ENCODE measurements at regions not wholly inside any gene's neighbourhood (a gene's known extent, or its start where the extent isn't known, plus 50 kb on each side); places are given as distances from the start of the nearest gene placed in this dataset.

- H3F3A ChIP-seq (replicated peaks; ENCODE audit: low read depth): no peaks in the 10 kb centered on the region
- peaks cover 7% of the 10 kb centered on the region; the same call in 1 of the 2 replicates for H3K9me2 ChIP-seq (ENCODE audit: insufficient read depth)
- Mint-ChIP-seq H3K27me3 (ENCODE audit: insufficient read depth, low read depth, poor library complexity) (no peaks in the 10 kb centered on the region), H3K4me1 (peaks cover 19% of the 10 kb centered on the region), H3K4me3 (no peak overlapping the region), H3K36me3 (ENCODE audit: low read depth) (no peaks in the 10 kb centered on the region), H3K9me3 (no peaks in the 10 kb centered on the region), H3K27ac (no peak overlapping the region)
- no peaks in the 10 kb centered on the region for H3K79me2 ChIP-seq (replicated peaks; ENCODE audit: insufficient read depth)
- no peak overlapping the region for H2AFZ ChIP-seq
- peak overlapping the region; percentile 53; the same call in 1 of the 2 replicates for H3K4me2 ChIP-seq
- ATAC-seq: peak; percentile 24
- TF ChIP-seq CREB1 (CRISPR knock-in tag; IDR thresholded peaks at IDR 0.05; ENCODE audit: low read depth) (no peak), JUNB (IDR thresholded peaks at IDR 0.05; ENCODE audit: unreplicated experiment) (no peak), EZH2phosphoT487 (IDR thresholded peaks at IDR 0.05; ENCODE audit: unreplicated experiment) (no peak), ZNF331 (CRISPR knock-in tag; IDR thresholded peaks at IDR 0.05; ENCODE audit: low read depth) (no peak), ZNF114 (CRISPR knock-in tag; IDR thresholded peaks at IDR 0.05) (no peak), NANOG (IDR thresholded peaks at IDR 0.05; ENCODE audit: borderline replicate concordance) (no peak), CTCF (conservative IDR thresholded peaks at IDR 0.05; ENCODE audit: low read depth in 2 of 2) (no peak), REST (IDR thresholded peaks at IDR 0.05; ENCODE audit: unreplicated experiment) (no peak), POLR2AphosphoS5 (IDR thresholded peaks at IDR 0.05; ENCODE audit: low read depth) (no peak), EZH2 (IDR thresholded peaks at IDR 0.05; ENCODE audit: low read depth, unreplicated experiment) (no peak)
- no peaks in the 10 kb centered on the region for H4K20me1 ChIP-seq (replicated peaks; ENCODE audit: insufficient read depth)
- H3K27ac ChIP-seq (ENCODE audit: low read depth): no peak overlapping the region
- no peaks in the 10 kb centered on the region for H3K36me3 ChIP-seq (ENCODE audit: insufficient read depth)
- no peak overlapping the region for H3K4me3 ChIP-seq
- H3K27me3 ChIP-seq (ENCODE audit: insufficient read depth): no peaks in the 10 kb centered on the region
- no peak for DNase-seq (ENCODE audit: low spot score)
- peaks cover 14% of the 10 kb centered on the region for H3K4me1 ChIP-seq (ENCODE audit: insufficient read depth)
These were observed 57.6 kb upstream of the CCN6 start for GRCh38 chr6:111996144-111996865.

Measured in GM23338 (cell line).